ENCODE measurements at regions not wholly inside any gene's neighbourhood (a gene's known extent, or its start where the extent isn't known, plus 50 kb on each side); places are given as distances from the start of the nearest gene placed in this dataset.
"Not testable (repeated sequence)": the region's sequence is repeated elsewhere in the genome, so short reads cannot be mapped to it uniquely, and the experiment has no call there.

DNA sequence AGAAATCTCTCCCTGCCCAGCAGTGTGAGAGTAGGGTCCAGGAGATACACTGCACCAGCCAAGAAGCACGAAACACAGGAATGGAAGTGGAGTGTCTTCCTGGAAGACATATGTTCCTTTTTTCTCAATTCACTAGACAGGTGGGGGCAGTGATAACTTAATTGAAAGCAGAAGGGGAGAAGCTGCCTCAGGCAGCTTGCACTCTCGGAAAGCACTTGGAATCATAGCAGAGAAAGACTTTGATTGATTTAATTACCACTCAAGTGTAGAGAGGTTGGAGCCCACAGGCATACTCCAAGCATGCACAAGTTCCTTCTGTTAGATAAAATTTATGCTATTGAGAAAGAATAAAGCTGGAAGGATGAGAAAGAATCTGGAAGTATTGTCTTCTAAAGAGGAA is 249.4 kb downstream of the SLITRK6 start:
- TF ChIP-seq, protein P1, sequence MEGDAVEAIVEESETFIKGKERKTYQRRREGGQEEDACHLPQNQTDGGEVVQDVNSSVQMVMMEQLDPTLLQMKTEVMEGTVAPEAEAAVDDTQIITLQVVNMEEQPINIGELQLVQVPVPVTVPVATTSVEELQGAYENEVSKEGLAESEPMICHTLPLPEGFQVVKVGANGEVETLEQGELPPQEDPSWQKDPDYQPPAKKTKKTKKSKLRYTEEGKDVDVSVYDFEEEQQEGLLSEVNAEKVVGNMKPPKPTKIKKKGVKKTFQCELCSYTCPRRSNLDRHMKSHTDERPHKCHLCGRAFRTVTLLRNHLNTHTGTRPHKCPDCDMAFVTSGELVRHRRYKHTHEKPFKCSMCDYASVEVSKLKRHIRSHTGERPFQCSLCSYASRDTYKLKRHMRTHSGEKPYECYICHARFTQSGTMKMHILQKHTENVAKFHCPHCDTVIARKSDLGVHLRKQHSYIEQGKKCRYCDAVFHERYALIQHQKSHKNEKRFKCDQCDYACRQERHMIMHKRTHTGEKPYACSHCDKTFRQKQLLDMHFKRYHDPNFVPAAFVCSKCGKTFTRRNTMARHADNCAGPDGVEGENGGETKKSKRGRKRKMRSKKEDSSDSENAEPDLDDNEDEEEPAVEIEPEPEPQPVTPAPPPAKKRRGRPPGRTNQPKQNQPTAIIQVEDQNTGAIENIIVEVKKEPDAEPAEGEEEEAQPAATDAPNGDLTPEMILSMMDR (IDR thresholded peaks at IDR 0.05; ENCODE audit: low read depth, low read length, missing control alignments) = no peak
- no peak overlapping the region for H3K4me3 ChIP-seq (ENCODE audit: low read depth, low read length)
- no peak for DNase-seq (ENCODE audit: low read depth)

DNA sequence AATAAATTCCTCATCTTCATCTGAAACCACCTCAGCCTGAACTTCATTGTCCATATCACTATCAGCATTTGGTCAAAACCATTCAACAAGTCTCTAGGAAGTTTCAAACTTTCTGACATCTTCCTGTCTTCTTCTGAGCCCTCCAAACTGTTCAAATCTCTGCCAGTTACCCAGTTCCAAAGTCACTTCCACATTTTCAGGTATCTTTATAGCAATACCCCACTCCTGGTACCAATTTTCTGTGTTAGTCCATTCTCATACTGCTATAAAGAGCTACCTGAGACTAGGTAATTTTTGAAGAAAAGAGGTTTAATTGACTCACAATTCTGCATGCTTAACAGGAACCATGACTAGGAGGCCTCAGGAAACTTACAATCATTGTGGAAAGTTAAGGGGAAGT is 250.4 kb downstream of the SLITRK6 start:
- H3K4me3 ChIP-seq (ENCODE audit: low read depth, low read length); DNase-seq (ENCODE audit: low read depth): not testable (repeated sequence)

- TF ChIP-seq, protein P1 (IDR thresholded peaks at IDR 0.05; ENCODE audit: low read depth, low read length, missing control alignments) = no peak
- H3K4me3 ChIP-seq (ENCODE audit: low read depth, low read length) = no peak overlapping the region
- DNase-seq (ENCODE audit: low read depth) = no peak
Observed at GRCh38 chr13:85545771-85546170, 253.4 kb downstream of the SLITRK6 start.

- DNase-seq (ENCODE audit: low read depth) = no peak
- H3K4me3 ChIP-seq (ENCODE audit: low read depth, low read length) = no peak overlapping the region
- TF ChIP-seq, protein P1 (IDR thresholded peaks at IDR 0.05; ENCODE audit: low read depth, low read length, missing control alignments) = no peak
Observed at GRCh38 chr13:85544756-85545155, 254.5 kb downstream of the SLITRK6 start.

GRCh38 chr13:85543144-85543543 is 256.1 kb downstream of the SLITRK6 start:
- DNase-seq (ENCODE audit: low read depth) = no peak
- no peak overlapping the region for H3K4me3 ChIP-seq (ENCODE audit: low read depth, low read length)
- TF ChIP-seq, protein P1 (IDR thresholded peaks at IDR 0.05; ENCODE audit: low read depth, low read length, missing control alignments) = no peak

DNA sequence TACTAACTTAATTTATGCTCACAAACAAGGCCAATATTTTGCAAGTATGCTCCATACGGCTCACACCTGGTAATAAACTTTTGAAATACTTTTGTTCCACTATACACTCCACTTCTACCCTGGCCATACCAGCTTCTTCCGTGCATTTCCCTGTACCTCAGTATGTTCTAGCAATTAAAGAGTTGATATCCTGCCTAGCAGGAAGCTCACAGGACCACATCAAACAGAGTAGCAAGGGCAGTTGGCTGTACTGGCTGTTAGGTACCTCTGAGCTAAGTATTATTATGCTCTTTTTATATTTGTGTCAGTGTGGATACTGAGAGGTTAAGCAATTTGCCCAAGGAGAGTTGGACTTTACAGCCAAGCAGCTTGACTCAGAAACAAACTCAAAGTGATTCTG is 257.7 kb downstream of the SLITRK6 start:
- TF ChIP-seq, protein P1 (IDR thresholded peaks at IDR 0.05; ENCODE audit: low read depth, low read length, missing control alignments) = no peak
- H3K4me3 ChIP-seq (ENCODE audit: low read depth, low read length) = no peak overlapping the region
- no peak for DNase-seq (ENCODE audit: low read depth)

DNA sequence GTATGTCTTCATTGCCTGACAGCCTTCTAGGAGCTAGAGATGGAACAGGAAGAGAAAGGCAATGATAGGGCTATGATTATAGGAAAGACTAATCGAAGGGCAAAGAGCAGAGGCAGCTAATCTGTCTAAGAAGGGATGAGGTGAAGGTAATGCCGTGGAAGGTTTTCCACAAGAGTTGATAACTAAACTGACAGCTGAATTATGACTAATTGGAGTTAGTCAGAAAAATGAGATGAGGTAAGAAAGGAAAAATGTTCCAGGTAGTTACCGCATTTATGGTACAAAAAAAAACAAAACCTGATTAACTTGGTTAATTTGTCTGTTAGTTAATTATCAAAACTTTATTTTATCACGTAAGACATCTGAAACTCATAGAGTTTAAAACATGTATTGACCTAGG is 260.3 kb downstream of the SLITRK6 start:
- no peak for DNase-seq (ENCODE audit: low read depth)
- no peak overlapping the region for H3K4me3 ChIP-seq (ENCODE audit: low read depth, low read length)
- TF ChIP-seq, protein P1 (IDR thresholded peaks at IDR 0.05; ENCODE audit: low read depth, low read length, missing control alignments) = no peak

DNA sequence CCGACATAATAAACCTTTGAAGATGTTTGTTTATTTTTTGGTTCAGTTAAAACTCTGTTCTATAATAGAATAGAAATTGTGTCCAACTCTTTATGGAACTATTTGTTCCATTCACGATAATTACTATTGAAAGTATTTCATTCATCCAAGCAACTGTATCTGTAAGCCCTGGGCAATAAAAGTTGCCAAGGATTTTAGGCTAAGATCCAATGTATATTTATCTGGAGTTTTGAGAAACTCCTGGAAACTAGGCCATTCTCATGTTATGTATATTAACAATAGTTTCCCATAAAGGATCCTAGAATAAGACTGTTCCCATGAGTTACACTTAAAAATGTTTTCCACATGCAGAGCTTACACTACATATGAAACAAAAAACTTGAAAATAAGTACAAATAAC is 261.6 kb downstream of the SLITRK6 start:
- no peak overlapping the region for H3K4me3 ChIP-seq (ENCODE audit: low read depth, low read length)
- DNase-seq (ENCODE audit: low read depth) = no peak
- TF ChIP-seq, protein P1 (IDR thresholded peaks at IDR 0.05; ENCODE audit: low read depth, low read length, missing control alignments) = no peak

Measured in GM12864 (cell line).